Uterus (tissue), 3 donors: ENCODE measurements at regions not wholly inside any gene's neighbourhood (a gene's known extent, or its start where the extent isn't known, plus 50 kb on each side); places are given as distances from the start of the nearest gene placed in this dataset.

Experiments
- DNase-seq, 2 donors: peaks; one replicate each; pipeline ENCODE4 v3.0.0-alpha.2; 2019 to 2020
- H3K27ac ChIP-seq, 2 donors: fragments of 200-600 bp; sonication (generic); 1 replicate in 1 of 2; 2 replicates in 1 of 2; pipeline ENCODE4 v1.5.1; 2016 to 2018
- H3K27me3 ChIP-seq, 2 donors: fragments of 200-600 bp; sonication (generic); one replicate each; pipeline ENCODE4 v1.5.1; 2018 to 2019; ENCODE audit warnings: control low read depth in 1 of 2
- H3K36me3 ChIP-seq, 2 donors: fragments of 200-600 bp; sonication (generic); one replicate each; pipeline ENCODE4 v1.5.1; 2019; ENCODE audit warnings: control low read depth in 1 of 2
- H3K4me1 ChIP-seq, 2 donors: fragments of 200-600 bp; sonication (generic); one replicate each; pipeline ENCODE4 v1.5.1; 2018 to 2019; ENCODE audit warnings: control low read depth in 1 of 2
- H3K4me3 ChIP-seq, 2 donors: fragments of 200-600 bp; sonication (generic); 1 replicate in 1 of 2; 2 replicates in 1 of 2; pipeline ENCODE4 v1.5.1; 2018 to 2019; ENCODE audit warnings: mild to moderate bottlenecking in 1 of 2
- H3K9me3 ChIP-seq, 2 donors: fragments of 200-600 bp; sonication (generic); one replicate each; pipeline ENCODE4 v1.5.1; 2019; ENCODE audit warnings: control low read depth in 1 of 2
- POLR2A ChIP-seq, 2 donors: fragments of 450-650 bp; IDR thresholded peaks; one replicate each; pipeline ENCODE4 v1.6.1; 2016; ENCODE audit warnings: antibody characterized with exemption in 2 of 2, mild to moderate bottlenecking in 1 of 2, moderate library complexity in 1 of 2
- intact Hi-C: fragments of 100-400 bp; cut with DNase I; formaldehyde crosslinking; loops from one replicate; pipeline ENCODE4 v1.15.1; 2023; ENCODE audit warnings: low total_unique reads
- TF ChIP-seq, protein P1 (sequence below), 4 experiments: fragments of 200-600 bp in 2 of 4; fragments of 450-650 bp in 2 of 4; sonication (generic) in 2 of 4; IDR thresholded peaks; one replicate each; pipeline ENCODE4 v1.5.1; 2016 to 2019; ENCODE audit warnings: antibody characterized with exemption in 4 of 4, mild to moderate bottlenecking in 2 of 4, moderate library complexity in 1 of 4
- donor health status: DM: yes; HTN: yes; CAD: no.

DNA sequence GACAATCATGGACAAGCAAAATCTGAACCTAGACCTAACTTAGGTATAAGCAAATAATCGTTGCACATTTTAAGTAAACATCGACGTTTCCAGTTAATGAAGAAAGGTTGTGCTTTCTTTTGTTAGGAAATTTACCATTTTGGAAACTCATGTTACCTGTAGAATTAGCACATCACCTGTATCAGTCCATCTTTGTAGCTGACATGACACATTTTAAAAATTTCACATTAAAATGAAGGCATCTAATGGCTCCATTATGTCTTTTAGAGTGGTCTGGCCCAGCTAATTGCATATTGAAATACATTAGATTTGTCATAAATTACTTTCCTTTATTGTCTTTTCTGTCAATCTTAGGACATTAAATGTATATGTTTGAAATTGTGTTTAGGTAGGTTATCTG, 119.0 kb upstream of the MGAT5 start:
- no peaks in the 10 kb centered on the region for H3K4me1 ChIP-seq
- intact Hi-C loops = no loop called here

DNA sequence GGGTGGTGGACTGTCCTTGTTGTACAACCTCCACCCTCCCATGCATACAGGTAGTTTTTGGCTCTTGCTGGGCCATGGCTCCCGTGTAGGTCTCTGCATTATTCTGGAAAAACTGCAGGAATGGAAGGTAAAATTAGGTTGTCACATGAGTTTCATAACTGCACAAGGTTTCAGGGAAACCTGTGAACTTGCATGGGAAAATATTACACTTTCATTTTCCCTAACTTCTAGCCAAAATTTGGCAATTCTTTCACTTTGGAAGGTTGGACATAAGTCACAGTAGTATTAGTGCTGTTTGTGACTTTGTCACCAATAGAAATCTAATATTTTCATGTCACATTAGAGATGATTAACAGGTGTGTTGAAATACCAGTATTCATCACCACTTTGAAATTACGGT, 118.1 kb upstream of the MGAT5 start:
- TF ChIP-seq, protein P1, sequence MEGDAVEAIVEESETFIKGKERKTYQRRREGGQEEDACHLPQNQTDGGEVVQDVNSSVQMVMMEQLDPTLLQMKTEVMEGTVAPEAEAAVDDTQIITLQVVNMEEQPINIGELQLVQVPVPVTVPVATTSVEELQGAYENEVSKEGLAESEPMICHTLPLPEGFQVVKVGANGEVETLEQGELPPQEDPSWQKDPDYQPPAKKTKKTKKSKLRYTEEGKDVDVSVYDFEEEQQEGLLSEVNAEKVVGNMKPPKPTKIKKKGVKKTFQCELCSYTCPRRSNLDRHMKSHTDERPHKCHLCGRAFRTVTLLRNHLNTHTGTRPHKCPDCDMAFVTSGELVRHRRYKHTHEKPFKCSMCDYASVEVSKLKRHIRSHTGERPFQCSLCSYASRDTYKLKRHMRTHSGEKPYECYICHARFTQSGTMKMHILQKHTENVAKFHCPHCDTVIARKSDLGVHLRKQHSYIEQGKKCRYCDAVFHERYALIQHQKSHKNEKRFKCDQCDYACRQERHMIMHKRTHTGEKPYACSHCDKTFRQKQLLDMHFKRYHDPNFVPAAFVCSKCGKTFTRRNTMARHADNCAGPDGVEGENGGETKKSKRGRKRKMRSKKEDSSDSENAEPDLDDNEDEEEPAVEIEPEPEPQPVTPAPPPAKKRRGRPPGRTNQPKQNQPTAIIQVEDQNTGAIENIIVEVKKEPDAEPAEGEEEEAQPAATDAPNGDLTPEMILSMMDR (IDR thresholded peaks at IDR 0.05) = no peak
- H3K27me3 ChIP-seq = no peaks in the 10 kb centered on the region
- H3K4me1 ChIP-seq = no peaks in the 10 kb centered on the region
- intact Hi-C loops = no loop called here
- DNase-seq = no peak
- no peaks in the 10 kb centered on the region for H3K36me3 ChIP-seq
- no peak overlapping the region for H3K4me3 ChIP-seq
- no peaks in the 10 kb centered on the region for H3K9me3 ChIP-seq
- no peak overlapping the region for H3K27ac ChIP-seq

More for the DNA sequence above, 119.0 kb upstream of the MGAT5 start:
- no peak overlapping the region for H3K4me3 ChIP-seq
- H3K27me3 ChIP-seq = no peaks in the 10 kb centered on the region
- no peaks in the 10 kb centered on the region for H3K36me3 ChIP-seq
- H3K27ac ChIP-seq = no peak overlapping the region
- TF ChIP-seq POLR2A (IDR thresholded peaks at IDR 0.05) = no peak
- TF ChIP-seq, protein P1 (IDR thresholded peaks at IDR 0.05) = no peak
- no peak for DNase-seq
- no peaks in the 10 kb centered on the region for H3K9me3 ChIP-seq

DNA sequence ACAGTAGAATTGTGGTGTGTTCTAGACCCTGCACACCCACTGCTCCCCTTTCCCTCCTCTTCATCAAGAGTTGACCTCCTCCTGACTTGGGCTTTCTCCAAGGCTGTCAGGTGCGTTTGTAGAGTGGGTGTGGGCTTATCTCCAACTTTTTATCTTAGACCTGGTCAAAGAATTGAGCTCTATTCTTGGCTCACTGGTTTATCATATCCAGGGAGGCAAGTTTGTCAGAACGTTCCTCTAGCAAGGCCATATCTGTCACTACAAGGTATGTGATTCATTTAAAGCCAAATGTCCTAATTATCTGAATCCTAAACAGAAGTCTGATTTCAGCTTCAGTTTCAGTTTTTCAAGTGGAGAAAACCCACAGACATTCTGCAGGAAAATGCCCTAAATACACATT, 117.1 kb upstream of the MGAT5 start:
- H3K27me3 ChIP-seq = no peaks in the 10 kb centered on the region
- TF ChIP-seq, protein P1 (IDR thresholded peaks at IDR 0.05) = no peak
- no peak for TF ChIP-seq POLR2A (IDR thresholded peaks at IDR 0.05)
- no peak for DNase-seq
- H3K9me3 ChIP-seq = no peaks in the 10 kb centered on the region
- peak overlapping the region in 1 of 2 donors; percentile 37 for H3K27ac ChIP-seq
- intact Hi-C loops = no loop called here
- no peak overlapping the region for H3K4me3 ChIP-seq
- no peaks in the 10 kb centered on the region for H3K4me1 ChIP-seq
- H3K36me3 ChIP-seq = no peaks in the 10 kb centered on the region

DNA sequence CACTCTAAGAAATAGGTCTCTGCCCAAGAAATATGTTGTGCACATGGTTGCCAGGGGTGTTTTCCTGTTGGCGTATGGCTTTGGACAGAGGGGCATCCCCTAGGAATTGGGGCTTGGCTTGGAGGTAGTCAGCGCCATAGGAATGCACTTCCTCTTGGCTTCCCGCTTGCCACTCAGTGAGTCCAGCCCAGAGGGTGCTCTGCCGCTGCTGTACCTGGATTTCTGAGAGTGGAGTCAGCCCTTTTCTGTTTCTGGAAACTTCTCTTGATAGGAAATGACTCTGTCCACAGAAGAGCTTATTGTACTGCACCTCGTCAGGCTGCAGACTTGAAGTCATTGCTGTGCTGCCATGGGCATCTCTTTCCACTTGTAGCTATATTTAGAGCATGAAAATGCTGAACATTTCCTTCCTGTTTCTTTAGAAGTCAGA, 116.7 kb upstream of the MGAT5 start:
- no peak for DNase-seq
- Histone ChIP-seq H3K36me3 (no peaks in the 10 kb centered on the region), H3K27ac (peak overlapping the region in 1 of 2 donors; percentile 37), H3K27me3 (no peaks in the 10 kb centered on the region), H3K4me3 (no peak overlapping the region), H3K4me1 (no peaks in the 10 kb centered on the region), H3K9me3 (no peaks in the 10 kb centered on the region)
- intact Hi-C loops = no loop called here
- TF ChIP-seq POLR2A (IDR thresholded peaks at IDR 0.05) = no peak
- TF ChIP-seq, protein P1 (IDR thresholded peaks at IDR 0.05) = no peak

DNA sequence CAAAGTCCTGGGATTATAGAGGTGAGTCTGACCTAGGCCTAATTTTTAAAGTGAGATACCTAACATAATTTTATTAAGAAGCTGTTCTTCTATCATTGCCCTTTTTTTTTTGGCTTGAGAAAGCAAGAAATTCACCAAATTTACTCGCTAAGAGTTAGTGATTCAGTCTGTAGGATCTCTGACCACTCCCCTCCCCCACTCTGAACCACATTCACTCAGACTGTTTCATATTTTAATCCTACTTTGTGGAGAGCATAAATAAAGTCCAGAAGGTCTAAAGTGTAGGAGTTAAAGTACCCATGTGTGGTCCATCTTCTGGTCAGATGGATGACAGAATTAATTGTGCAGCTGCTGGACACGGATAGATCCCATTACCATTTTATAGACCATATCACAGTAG, 115.8 kb upstream of the MGAT5 start:
- H3K36me3 ChIP-seq = no peaks in the 10 kb centered on the region
- TF ChIP-seq POLR2A (IDR thresholded peaks at IDR 0.05) = no peak
- TF ChIP-seq, protein P1 (IDR thresholded peaks at IDR 0.05) = no peak
- H3K27ac ChIP-seq = peak overlapping the region in 1 of 2 donors; percentile 37
- no peak for DNase-seq
- no peaks in the 10 kb centered on the region for H3K9me3 ChIP-seq
- H3K4me3 ChIP-seq = no peak overlapping the region
- no peaks in the 10 kb centered on the region for H3K4me1 ChIP-seq
- no peaks in the 10 kb centered on the region for H3K27me3 ChIP-seq
- intact Hi-C loops = no loop called here
